Endothelial cell of umbilical vein (primary cell): ENCODE measurements at regions not wholly inside any gene's neighbourhood (a gene's known extent, or its start where the extent isn't known, plus 50 kb on each side); places are given as distances from the start of the nearest gene placed in this dataset.

Experiments used
- BruUV-seq: library from RNA; stranded (reverse); fragments of 400-500 nt; replicated peaks from 2 replicates; lab custom pipeline; 2021; lab: Mats Ljungman, UMichigan
- CTCF ChIA-PET: fragments of 300-600, 350-600 bp; sonication (Branson Sonifier 250); formaldehyde crosslinking; loops from one replicate; lab custom pipeline; 2021; ENCODE audit warnings: antibody characterized with exemption, inconsistent platforms; lab: Charles Lee
- POLR2A ChIA-PET: fragments of 300-600, 350-600 bp; sonication (Branson Sonifier 250); formaldehyde crosslinking; loops from one replicate; lab custom pipeline; 2021; ENCODE audit warnings: antibody characterized with exemption, inconsistent platforms; lab: Charles Lee
- DNase-seq: peaks from one replicate; pipeline ENCODE4 v3.0.0-alpha.2; 2011; ENCODE audit warnings: low read depth, low spot score
- FAIRE-seq: peaks from 2 replicates; lab custom pipeline; 2011; peaks lifted over from hg19 to GRCh38; lab: Jason Lieb, UNC
- H2AFZ ChIP-seq: 2 replicates; pipeline ENCODE4 v1.6.0; 2012; ENCODE audit warnings: low read depth, low read length, control low read depth, inconsistent platforms
- H3K27ac ChIP-seq: 2 replicates; pipeline ENCODE4 v1.5.1; 2011; ENCODE audit warnings: low read depth, mild to moderate bottlenecking, control low read depth, low read length, moderate library complexity; ENCODE audit not compliant: insufficient read depth
- H3K27me3 ChIP-seq, 2 experiments: 2 replicates each; pipeline versions ENCODE4 v1.6.0 to v1.6.1; 2011; ENCODE audit warnings: low read length in 2 of 2, mixed read lengths in 1 of 2; ENCODE audit not compliant: control insufficient read depth in 2 of 2, insufficient read depth in 2 of 2
- H3K36me3 ChIP-seq, 2 experiments: 2 replicates in 1 of 2; 3 replicates in 1 of 2; pipeline ENCODE4 v1.5.1; 2011; ENCODE audit warnings: low read length in 2 of 2, mild to moderate bottlenecking in 1 of 2, moderate library complexity in 1 of 2; ENCODE audit not compliant: control insufficient read depth in 2 of 2, insufficient read depth in 2 of 2; ENCODE audit errors: extremely low read depth in 1 of 2
- H3K4me1 ChIP-seq: 3 replicates; pipeline ENCODE4 v1.5.1; 2011; ENCODE audit warnings: mild to moderate bottlenecking, low read length; ENCODE audit not compliant: control insufficient read depth, insufficient read depth; ENCODE audit errors: extremely low read depth
- H3K4me2 ChIP-seq: 2 replicates; pipeline ENCODE4 v1.6.1; 2011; ENCODE audit warnings: low read length, control low read depth, mixed read lengths; ENCODE audit not compliant: insufficient read depth
- H3K4me3 ChIP-seq, 3 experiments: fragments of 200-600 bp in 1 of 3; sonication (generic), shearing (Covaris generic) in 1 of 3; replicated peaks in 1 of 3; 2 replicates each; pipeline ENCODE4 v1.5.1; 2011 to 2016; ENCODE audit warnings: control low read depth in 3 of 3, low read length in 3 of 3, mild to moderate bottlenecking in 2 of 3, inconsistent platforms in 1 of 3, low read depth in 1 of 3, moderate library complexity in 1 of 3; ENCODE audit not compliant: insufficient read depth in 1 of 3
- H3K79me2 ChIP-seq: 2 replicates; pipeline ENCODE4 v1.6.0; 2012; ENCODE audit warnings: low read length, inconsistent platforms; ENCODE audit not compliant: control insufficient read depth, insufficient read depth
- H3K9ac ChIP-seq: replicated peaks from 2 replicates; pipeline ENCODE3; 2011; ENCODE audit warnings: low read length, control low read depth; ENCODE audit not compliant: insufficient read depth; ENCODE audit errors: extremely low read depth
- H3K9me1 ChIP-seq: replicated peaks from 3 replicates; pipeline ENCODE4 v1.6.0; 2011; ENCODE audit warnings: mild to moderate bottlenecking, low read length; ENCODE audit not compliant: control insufficient read depth, insufficient read depth; ENCODE audit errors: extremely low read depth
- H3K9me3 ChIP-seq: replicated peaks from 2 replicates; pipeline ENCODE4 v1.5.1; 2012; ENCODE audit warnings: low read length, inconsistent platforms; ENCODE audit not compliant: control insufficient read depth, insufficient read depth
- H4K20me1 ChIP-seq: replicated peaks from 2 replicates; pipeline ENCODE3; 2011; ENCODE audit warnings: mild to moderate bottlenecking, low read length; ENCODE audit not compliant: control insufficient read depth, insufficient read depth; ENCODE audit errors: extremely low read depth
- EZH2 ChIP-seq: IDR thresholded peaks from 2 replicates; pipeline ENCODE4 v1.6.1; 2012; ENCODE audit warnings: borderline replicate concordance, low read depth, mild to moderate bottlenecking, moderate library complexity, low read length, inconsistent platforms; ENCODE audit not compliant: severe bottlenecking
- JUN ChIP-seq: IDR thresholded peaks from 2 replicates; pipeline ENCODE4 v1.6.1; 2011; ENCODE audit warnings: borderline replicate concordance, low read depth; ENCODE audit not compliant: insufficient read length, insufficient read depth
- MYC ChIP-seq: IDR thresholded peaks from one replicate; pipeline ENCODE4 v1.6.1; 2011; ENCODE audit warnings: mild to moderate bottlenecking, low read depth, low read length
- POLR2A ChIP-seq: IDR thresholded peaks from 2 replicates; pipeline ENCODE4 v1.6.1; 2012; ENCODE audit warnings: low read depth, mild to moderate bottlenecking, control low read depth, low read length
- dilution Hi-C: fragments of 300-500 bp; cut with MboI; formaldehyde crosslinking; loops from one replicate; pipeline ENCODE4 v1.15.0; 2019; ENCODE audit warnings: low sequenced_read_pairs; ENCODE audit not compliant: extremely low pct_ligation_motif_present
- intact Hi-C: fragments of 100-400 bp; cut with micrococcal nuclease; formaldehyde crosslinking; loops from one replicate; pipeline ENCODE4 v1.10.0; 2022

GRCh38 chr12:132423251-132423819 is 66.6 kb upstream of the FBRSL1 start:
- FAIRE-seq (no peak), DNase-seq (no peak)
- POLR2A ChIA-PET = no interaction called here
- Histone ChIP-seq H3K9me1 (no peaks in the 10 kb centered on the region), H3K4me2 (no peak overlapping the region), H4K20me1 (no peaks in the 10 kb centered on the region), H3K4me1 (no peaks in the 10 kb centered on the region), H3K36me3 (no peaks in the 10 kb centered on the region), H3K27me3 (peaks cover 0 to 3% of the 10 kb centered on the region in 2 experiments), H3K4me3 (no peak overlapping the region), H2AFZ (no peak overlapping the region), H3K79me2 (no peaks in the 10 kb centered on the region), H3K9me3 (no peaks in the 10 kb centered on the region), H3K9ac (no peak overlapping the region), H3K27ac (no peak overlapping the region)
- dilution Hi-C loops (no loop called here), intact Hi-C loops (no loop called here)
- TF ChIP-seq POLR2A = no peak
- no peak for TF ChIP-seq EZH2
- TF ChIP-seq MYC = no peak
- BruUV-seq = no TSS peak
- CTCF ChIA-PET = no interaction called here

- Histone ChIP-seq H3K4me2 (no peak overlapping the region), H3K27me3 (peaks cover 0 to 2% of the 10 kb centered on the region in 2 experiments), H4K20me1 (no peaks in the 10 kb centered on the region), H3K36me3 (no peaks in the 10 kb centered on the region), H3K79me2 (no peaks in the 10 kb centered on the region), H3K4me1 (no peaks in the 10 kb centered on the region), H3K9me3 (no peaks in the 10 kb centered on the region), H3K27ac (no peak overlapping the region), H3K4me3 (no peak overlapping the region), H3K9ac (no peak overlapping the region), H3K9me1 (no peaks in the 10 kb centered on the region), H2AFZ (no peak overlapping the region)
- FAIRE-seq (no peak), DNase-seq (no peak)
- ChIA-PET CTCF (no interaction called here), POLR2A (no interaction called here)
- intact Hi-C loops = no loop called here
- BruUV-seq = no TSS peak
- dilution Hi-C loops = no loop called here
- TF ChIP-seq EZH2 (no peak), JUN (no peak)
Observed at GRCh38 chr12:132422381-132423043, 67.4 kb upstream of the FBRSL1 start.
